GM12878 (cell line): ENCODE measurements at regions not wholly inside any gene's neighbourhood (a gene's known extent, or its start where the extent isn't known, plus 50 kb on each side); places are given as distances from the start of the nearest gene placed in this dataset.

Experiments
- CBX3 ChIP-seq: fragments of 200-600 bp; sonication (generic); IDR thresholded peaks from 2 replicates; pipeline ENCODE4 v1.6.1; 2016; ENCODE audit warnings: low read depth, borderline replicate concordance
- HDAC6 ChIP-seq: fragments of 200-600 bp; sonication (generic); IDR thresholded peaks from one replicate; pipeline ENCODE4 v1.8.0; 2017; ENCODE audit warnings: antibody characterized with exemption; ENCODE audit not compliant: unreplicated experiment
- POLR2A ChIP-seq: IDR thresholded peaks from 2 replicates; pipeline ENCODE4 v1.6.1; 2011; ENCODE audit warnings: low read depth, mild to moderate bottlenecking, low read length
- POLR2AphosphoS5 ChIP-seq: IDR thresholded peaks from 2 replicates; pipeline ENCODE4 v1.6.1; 2011; ENCODE audit warnings: mild to moderate bottlenecking, low read length, inconsistent platforms
- SMARCA5 ChIP-seq: fragments of 450-650 bp; IDR thresholded peaks from 2 replicates; pipeline ENCODE4 v1.6.1; 2017; ENCODE audit warnings: mild to moderate bottlenecking
- TF ChIP-seq, protein P1 (sequence below), 3 experiments: IDR thresholded peaks in 2 of 3; conservative IDR thresholded peaks in 1 of 3; 2 replicates each; pipeline ENCODE4 v1.5.1; 2011; ENCODE audit warnings: low read depth in 3 of 3, low read length in 3 of 3, mild to moderate bottlenecking in 3 of 3, control low read depth in 2 of 3, moderate library complexity in 2 of 3, inconsistent platforms in 1 of 3, mixed read lengths in 1 of 3; ENCODE audit not compliant: control insufficient read depth in 2 of 3, insufficient read depth in 1 of 3; ENCODE audit errors: extremely low read depth in 1 of 3
- TF ChIP-seq, protein P2 (sequence below): IDR thresholded peaks from 2 replicates; pipeline ENCODE4 v1.6.1; 2012; ENCODE audit warnings: low read depth, low read length, improper control_type of control experiment
- TF ChIP-seq, protein P3 (sequence below): fragments of 150-350 bp; IDR thresholded peaks from 2 replicates; pipeline ENCODE4 v1.6.1; 2016; ENCODE audit warnings: low read depth, low read length

DNA sequence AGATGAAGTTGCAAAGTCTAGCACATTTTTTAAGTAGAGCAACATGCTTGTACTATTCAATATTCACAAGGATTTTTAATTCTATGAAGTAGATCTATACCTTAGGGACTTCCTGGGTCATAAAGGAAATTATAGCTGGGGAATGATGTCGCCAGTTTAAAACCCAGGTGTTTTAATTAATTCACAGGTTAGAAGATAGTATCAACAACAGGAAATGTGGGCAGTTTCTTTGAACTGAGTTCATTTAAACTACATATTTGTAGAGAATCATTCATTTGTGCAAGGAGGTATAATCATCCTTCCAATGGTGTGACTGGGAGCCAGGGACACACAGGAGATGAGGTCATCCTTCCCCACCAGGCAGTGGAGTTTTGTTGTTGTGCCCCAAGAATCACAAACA lies 181.3 kb upstream of the KLF3 start:
- no peak for TF ChIP-seq SMARCA5
- no peak for TF ChIP-seq POLR2A
- TF ChIP-seq, protein P1, sequence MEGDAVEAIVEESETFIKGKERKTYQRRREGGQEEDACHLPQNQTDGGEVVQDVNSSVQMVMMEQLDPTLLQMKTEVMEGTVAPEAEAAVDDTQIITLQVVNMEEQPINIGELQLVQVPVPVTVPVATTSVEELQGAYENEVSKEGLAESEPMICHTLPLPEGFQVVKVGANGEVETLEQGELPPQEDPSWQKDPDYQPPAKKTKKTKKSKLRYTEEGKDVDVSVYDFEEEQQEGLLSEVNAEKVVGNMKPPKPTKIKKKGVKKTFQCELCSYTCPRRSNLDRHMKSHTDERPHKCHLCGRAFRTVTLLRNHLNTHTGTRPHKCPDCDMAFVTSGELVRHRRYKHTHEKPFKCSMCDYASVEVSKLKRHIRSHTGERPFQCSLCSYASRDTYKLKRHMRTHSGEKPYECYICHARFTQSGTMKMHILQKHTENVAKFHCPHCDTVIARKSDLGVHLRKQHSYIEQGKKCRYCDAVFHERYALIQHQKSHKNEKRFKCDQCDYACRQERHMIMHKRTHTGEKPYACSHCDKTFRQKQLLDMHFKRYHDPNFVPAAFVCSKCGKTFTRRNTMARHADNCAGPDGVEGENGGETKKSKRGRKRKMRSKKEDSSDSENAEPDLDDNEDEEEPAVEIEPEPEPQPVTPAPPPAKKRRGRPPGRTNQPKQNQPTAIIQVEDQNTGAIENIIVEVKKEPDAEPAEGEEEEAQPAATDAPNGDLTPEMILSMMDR (IDR thresholded peaks at IDR 0.05 in 2 of 3, conservative IDR thresholded peaks at IDR 0.05 in 1 of 3; ENCODE audit: control insufficient read depth in 2 of 3, extremely low read depth in 1 of 3, insufficient read depth in 1 of 3, low read depth in 3 of 3, low read length in 3 of 3) = no peak
- TF ChIP-seq HDAC6 = no peak
- no peak for TF ChIP-seq CBX3
- no peak for TF ChIP-seq POLR2AphosphoS5
- TF ChIP-seq, protein P2, sequence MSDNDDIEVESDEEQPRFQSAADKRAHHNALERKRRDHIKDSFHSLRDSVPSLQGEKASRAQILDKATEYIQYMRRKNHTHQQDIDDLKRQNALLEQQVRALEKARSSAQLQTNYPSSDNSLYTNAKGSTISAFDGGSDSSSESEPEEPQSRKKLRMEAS = no peak
- TF ChIP-seq, protein P3, sequence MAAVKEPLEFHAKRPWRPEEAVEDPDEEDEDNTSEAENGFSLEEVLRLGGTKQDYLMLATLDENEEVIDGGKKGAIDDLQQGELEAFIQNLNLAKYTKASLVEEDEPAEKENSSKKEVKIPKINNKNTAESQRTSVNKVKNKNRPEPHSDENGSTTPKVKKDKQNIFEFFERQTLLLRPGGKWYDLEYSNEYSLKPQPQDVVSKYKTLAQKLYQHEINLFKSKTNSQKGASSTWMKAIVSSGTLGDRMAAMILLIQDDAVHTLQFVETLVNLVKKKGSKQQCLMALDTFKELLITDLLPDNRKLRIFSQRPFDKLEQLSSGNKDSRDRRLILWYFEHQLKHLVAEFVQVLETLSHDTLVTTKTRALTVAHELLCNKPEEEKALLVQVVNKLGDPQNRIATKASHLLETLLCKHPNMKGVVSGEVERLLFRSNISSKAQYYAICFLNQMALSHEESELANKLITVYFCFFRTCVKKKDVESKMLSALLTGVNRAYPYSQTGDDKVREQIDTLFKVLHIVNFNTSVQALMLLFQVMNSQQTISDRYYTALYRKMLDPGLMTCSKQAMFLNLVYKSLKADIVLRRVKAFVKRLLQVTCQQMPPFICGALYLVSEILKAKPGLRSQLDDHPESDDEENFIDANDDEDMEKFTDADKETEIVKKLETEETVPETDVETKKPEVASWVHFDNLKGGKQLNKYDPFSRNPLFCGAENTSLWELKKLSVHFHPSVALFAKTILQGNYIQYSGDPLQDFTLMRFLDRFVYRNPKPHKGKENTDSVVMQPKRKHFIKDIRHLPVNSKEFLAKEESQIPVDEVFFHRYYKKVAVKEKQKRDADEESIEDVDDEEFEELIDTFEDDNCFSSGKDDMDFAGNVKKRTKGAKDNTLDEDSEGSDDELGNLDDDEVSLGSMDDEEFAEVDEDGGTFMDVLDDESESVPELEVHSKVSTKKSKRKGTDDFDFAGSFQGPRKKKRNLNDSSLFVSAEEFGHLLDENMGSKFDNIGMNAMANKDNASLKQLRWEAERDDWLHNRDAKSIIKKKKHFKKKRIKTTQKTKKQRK = no peak
